HG03108 (cell line): ENCODE measurements at regions not wholly inside any gene's neighbourhood (a gene's known extent, or its start where the extent isn't known, plus 50 kb on each side); places are given as distances from the start of the nearest gene placed in this dataset.

ENCODE experiments used
- ATAC-seq: cut with Tn5 transposase; IDR thresholded peaks from one replicate; pipeline ENCODE4 v1.9.1; 2021; ENCODE audit warnings: moderate library complexity; ENCODE audit not compliant: unreplicated experiment

- ATAC-seq, result no peak
Observed at GRCh38 chr1:90155721-90156487, 161.0 kb downstream of the ZNF326 start.

- ATAC-seq, result no peak
Observed at GRCh38 chr1:90154711-90155110, 159.8 kb downstream of the ZNF326 start.

- no peak for ATAC-seq
Observed at GRCh38 chr1:90149101-90149500, 154.2 kb downstream of the ZNF326 start.

- no peak for ATAC-seq
Observed at GRCh38 chr1:90147093-90147492, 152.2 kb downstream of the ZNF326 start.

- no peak for ATAC-seq
Observed at GRCh38 chr1:90144820-90145219, 149.9 kb downstream of the ZNF326 start.

GRCh38 chr1:90143591-90143990, 148.7 kb downstream of the ZNF326 start:
- ATAC-seq, result no peak

GRCh38 chr1:90142697-90143096, 147.8 kb downstream of the ZNF326 start:
- ATAC-seq, result no peak

GRCh38 chr1:90139837-90140236, 144.9 kb downstream of the ZNF326 start:
- ATAC-seq, result no peak

- ATAC-seq, result no peak
Observed at GRCh38 chr1:90135286-90135685, 140.4 kb downstream of the ZNF326 start.

GRCh38 chr1:90134175-90134955, 139.5 kb downstream of the ZNF326 start:
- ATAC-seq, result no peak

GRCh38 chr1:90133133-90133532, 138.2 kb downstream of the ZNF326 start:
- no peak for ATAC-seq

- ATAC-seq, result no peak
Observed at GRCh38 chr1:90132306-90132705, 137.4 kb downstream of the ZNF326 start.

- no peak for ATAC-seq
Observed at GRCh38 chr1:90127288-90127953, 132.5 kb downstream of the ZNF326 start.

- ATAC-seq, result no peak
Observed at GRCh38 chr1:90126834-90127233, 131.9 kb downstream of the ZNF326 start.

GRCh38 chr1:90122654-90123340, 127.9 kb downstream of the ZNF326 start:
- ATAC-seq, result no peak

- no peak for ATAC-seq
Observed at GRCh38 chr1:90114521-90115141, 119.7 kb downstream of the ZNF326 start.

GRCh38 chr1:90107990-90108389, 113.1 kb downstream of the ZNF326 start:
- no peak for ATAC-seq

GRCh38 chr1:90106311-90106710, 111.4 kb downstream of the ZNF326 start:
- ATAC-seq, result no peak

- no peak for ATAC-seq
Observed at GRCh38 chr1:90104941-90105538, 110.1 kb downstream of the ZNF326 start.

- no peak for ATAC-seq
Observed at GRCh38 chr1:90100566-90100965, 105.7 kb downstream of the ZNF326 start.
